GM23338 (cell line): ENCODE measurements at regions not wholly inside any gene's neighbourhood (a gene's known extent, or its start where the extent isn't known, plus 50 kb on each side); places are given as distances from the start of the nearest gene placed in this dataset.

Experiments used
- ATAC-seq: fragments of 200-7000 bp; cut with Tn5 transposase; 3 replicates; pipeline ENCODE4 v1.9.1; 2020
- DNase-seq: peaks from one replicate; pipeline ENCODE4 v3.0.0-alpha.2; 2015; ENCODE audit warnings: low spot score
- H2AFZ ChIP-seq: fragments of 200-600 bp; sonication (generic); 2 replicates; pipeline ENCODE4 v1.8.0; 2016; ENCODE audit warnings: antibody characterized with exemption, mild to moderate bottlenecking, moderate library complexity
- H3F3A ChIP-seq: fragments of 200-600 bp; sonication (generic); replicated peaks from 2 replicates; pipeline ENCODE4 v1.8.0; 2017; ENCODE audit warnings: antibody characterized with exemption, mixed run types, low read depth
- H3K27ac ChIP-seq: fragments of 200-600 bp; sonication (generic); 2 replicates; pipeline ENCODE4 v1.6.1; 2016; ENCODE audit warnings: low read depth
- H3K27me3 ChIP-seq: fragments of 200-600 bp; sonication (generic); 2 replicates; pipeline ENCODE4 v1.8.0; 2016; ENCODE audit warnings: mild to moderate bottlenecking, mixed run types, moderate library complexity; ENCODE audit not compliant: insufficient read depth
- H3K36me3 ChIP-seq: fragments of 200-600 bp; sonication (generic); 2 replicates; pipeline ENCODE4 v1.8.0; 2016; ENCODE audit warnings: mild to moderate bottlenecking; ENCODE audit not compliant: insufficient read depth
- H3K4me1 ChIP-seq: fragments of 200-600 bp; sonication (generic); 2 replicates; pipeline ENCODE4 v1.8.0; 2016; ENCODE audit warnings: mild to moderate bottlenecking, moderate library complexity; ENCODE audit not compliant: insufficient read depth
- H3K4me2 ChIP-seq: fragments of 200-600 bp; sonication (generic); 2 replicates; pipeline ENCODE4 v1.7.1; 2017; ENCODE audit warnings: mixed run types
- H3K4me3 ChIP-seq: fragments of 200-600 bp; sonication (generic); 2 replicates; pipeline ENCODE4 v1.6.1; 2016; ENCODE audit warnings: mixed run types
- H3K79me2 ChIP-seq: fragments of 200-600 bp; sonication (generic); replicated peaks from 2 replicates; pipeline ENCODE4 v1.8.0; 2017; ENCODE audit warnings: mild to moderate bottlenecking; ENCODE audit not compliant: insufficient read depth
- H3K9me2 ChIP-seq: fragments of 200-600 bp; sonication (generic); 2 replicates; pipeline ENCODE4 v1.8.0; 2017; ENCODE audit not compliant: insufficient read depth
- H4K20me1 ChIP-seq: fragments of 200-600 bp; sonication (generic); replicated peaks from 2 replicates; pipeline ENCODE4 v1.8.0; 2017; ENCODE audit warnings: mild to moderate bottlenecking; ENCODE audit not compliant: insufficient read depth
- H3K27ac Mint-ChIP-seq: 2 replicates; pipeline ENCODE4 v1.8.0; 2020; ENCODE audit warnings: inconsistent platforms, mild to moderate bottlenecking, moderate library complexity, mixed read lengths
- H3K27me3 Mint-ChIP-seq: 3 replicates; pipeline ENCODE4 v1.8.0; 2022; ENCODE audit warnings: low read depth, mild to moderate bottlenecking, moderate library complexity, mixed read lengths, inconsistent platforms; ENCODE audit not compliant: insufficient read depth, poor library complexity
- H3K36me3 Mint-ChIP-seq: 3 replicates; pipeline ENCODE4 v1.8.0; 2021; ENCODE audit warnings: low read depth, mild to moderate bottlenecking, inconsistent platforms, moderate library complexity, mixed read lengths
- H3K4me1 Mint-ChIP-seq: 3 replicates; pipeline ENCODE4 v1.8.0; 2020; ENCODE audit warnings: mild to moderate bottlenecking, inconsistent platforms, mixed read lengths
- H3K4me3 Mint-ChIP-seq: 3 replicates; pipeline ENCODE4 v1.8.0; 2021; ENCODE audit warnings: moderate library complexity, mild to moderate bottlenecking, inconsistent platforms, mixed read lengths
- H3K9me3 Mint-ChIP-seq: 3 replicates; pipeline ENCODE4 v1.8.0; 2020; ENCODE audit warnings: moderate library complexity, mild to moderate bottlenecking, inconsistent platforms, mixed read lengths
- CREB1 ChIP-seq: fragments of 250-450 bp; sonication (Bioruptor Pico); IDR thresholded peaks from 2 replicates; pipeline ENCODE4 v1.5.0; 2020; ENCODE audit warnings: low read depth, mild to moderate bottlenecking, moderate library complexity
- JUNB ChIP-seq: IDR thresholded peaks from one replicate; pipeline ENCODE4 v1.6.1; 2016; ENCODE audit warnings: antibody characterized with exemption; ENCODE audit not compliant: unreplicated experiment
- NANOG ChIP-seq: IDR thresholded peaks from 2 replicates; pipeline ENCODE4 v1.6.1; 2016; ENCODE audit warnings: antibody characterized with exemption, borderline replicate concordance
- POLR2AphosphoS5 ChIP-seq: IDR thresholded peaks from 2 replicates; pipeline ENCODE4 v1.6.1; 2016; ENCODE audit warnings: antibody characterized with exemption, low read depth
- REST ChIP-seq: IDR thresholded peaks from one replicate; pipeline ENCODE4 v1.6.1; 2018; ENCODE audit warnings: antibody characterized with exemption; ENCODE audit not compliant: unreplicated experiment
- STAT1 ChIP-seq: IDR thresholded peaks from one replicate; pipeline ENCODE4 v1.6.1; 2016; ENCODE audit warnings: antibody characterized with exemption; ENCODE audit not compliant: unreplicated experiment
- ZNF462 ChIP-seq: fragments of 250-450 bp; sonication (Bioruptor Pico); IDR thresholded peaks from 2 replicates; pipeline ENCODE4 v1.5.0; 2020; ENCODE audit warnings: mild to moderate bottlenecking, moderate library complexity
- TF ChIP-seq, protein P1 (sequence below): IDR thresholded peaks from 2 replicates; pipeline ENCODE4 v1.6.1; 2016; ENCODE audit warnings: antibody characterized with exemption

- no peak for ATAC-seq
- Mint-ChIP-seq H3K36me3 (peaks cover 21% of the 10 kb centered on the region), H3K27ac (no peak overlapping the region), H3K4me3 (no peak overlapping the region), H3K4me1 (no peaks in the 10 kb centered on the region), H3K27me3 (peaks cover 1% of the 10 kb centered on the region), H3K9me3 (peaks cover 97% of the 10 kb centered on the region)
- Histone ChIP-seq H3K79me2 (no peaks in the 10 kb centered on the region), H3F3A (no peaks in the 10 kb centered on the region), H3K9me2 (no peaks in the 10 kb centered on the region), H4K20me1 (no peaks in the 10 kb centered on the region), H3K4me1 (no peaks in the 10 kb centered on the region), H2AFZ (no peak overlapping the region), H3K27ac (no peak overlapping the region), H3K27me3 (no peaks in the 10 kb centered on the region), H3K36me3 (no peaks in the 10 kb centered on the region), H3K4me3 (no peak overlapping the region), H3K4me2 (no peak overlapping the region)
- no peak for DNase-seq
- TF ChIP-seq NANOG (no peak), REST (no peak), JUNB (no peak), CREB1 (CRISPR knock-in tag) (no peak)
- TF ChIP-seq, protein P1, sequence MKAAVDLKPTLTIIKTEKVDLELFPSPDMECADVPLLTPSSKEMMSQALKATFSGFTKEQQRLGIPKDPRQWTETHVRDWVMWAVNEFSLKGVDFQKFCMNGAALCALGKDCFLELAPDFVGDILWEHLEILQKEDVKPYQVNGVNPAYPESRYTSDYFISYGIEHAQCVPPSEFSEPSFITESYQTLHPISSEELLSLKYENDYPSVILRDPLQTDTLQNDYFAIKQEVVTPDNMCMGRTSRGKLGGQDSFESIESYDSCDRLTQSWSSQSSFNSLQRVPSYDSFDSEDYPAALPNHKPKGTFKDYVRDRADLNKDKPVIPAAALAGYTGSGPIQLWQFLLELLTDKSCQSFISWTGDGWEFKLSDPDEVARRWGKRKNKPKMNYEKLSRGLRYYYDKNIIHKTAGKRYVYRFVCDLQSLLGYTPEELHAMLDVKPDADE, result no peak
Measured at GRCh38 chr16:35631261-35631945, 2172.0 kb downstream of the TP53TG3F start.

DNA sequence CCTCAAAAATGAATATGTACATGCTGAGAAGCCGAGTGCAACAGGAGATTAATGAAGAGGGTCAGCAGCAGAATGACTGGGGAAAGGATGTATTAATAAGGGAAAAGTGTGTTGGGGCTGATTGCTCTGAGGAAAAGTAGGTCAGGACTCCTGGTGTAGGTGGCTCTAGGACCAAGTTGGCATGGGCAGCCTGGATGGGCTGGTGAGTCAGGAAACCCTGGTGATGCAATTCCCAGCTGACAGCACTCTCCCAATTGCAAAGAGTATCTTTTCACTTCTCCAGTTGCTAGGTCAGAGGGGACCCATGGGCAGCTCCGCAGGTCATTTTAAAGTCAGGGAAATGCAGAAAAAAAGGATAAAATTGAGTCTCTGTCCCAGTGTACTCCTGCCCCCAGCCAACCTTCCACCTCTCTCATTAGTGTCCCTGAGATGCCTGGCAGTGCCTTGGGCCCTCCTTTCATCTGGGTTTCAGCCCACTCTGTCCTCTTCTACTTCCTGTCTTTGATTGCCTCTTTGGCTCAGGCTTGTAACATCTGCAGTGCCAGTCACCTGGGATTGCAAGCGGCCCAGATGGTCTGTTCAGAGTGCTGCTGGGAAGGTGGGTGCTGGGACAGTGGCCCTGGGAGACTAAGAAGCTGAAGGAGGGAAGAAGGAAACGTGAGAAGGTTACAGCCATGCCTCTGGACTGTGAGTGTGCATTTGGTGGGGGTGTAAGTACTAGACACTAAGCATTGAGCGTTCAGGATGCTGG lies 2177.2 kb downstream of the TP53TG3F start:
- H3K27ac Mint-ChIP-seq, result no peak overlapping the region
- no peaks in the 10 kb centered on the region for H4K20me1 ChIP-seq
- DNase-seq, result no peak
- H2AFZ ChIP-seq, result no peak overlapping the region
- H3K4me3 Mint-ChIP-seq, result no peak overlapping the region
- ATAC-seq, result no peak
- no peak overlapping the region for H3K4me3 ChIP-seq
- peaks cover 100% of the 10 kb centered on the region for H3K9me3 Mint-ChIP-seq
- no peaks in the 10 kb centered on the region for H3K27me3 ChIP-seq
- no peaks in the 10 kb centered on the region for H3K9me2 ChIP-seq
- H3K36me3 Mint-ChIP-seq, result peaks cover 37% of the 10 kb centered on the region
- no peak overlapping the region for H3K27ac ChIP-seq
- no peaks in the 10 kb centered on the region for H3K79me2 ChIP-seq
- H3K27me3 Mint-ChIP-seq, result peaks cover 5% of the 10 kb centered on the region
- H3F3A ChIP-seq, result no peaks in the 10 kb centered on the region
- no peaks in the 10 kb centered on the region for H3K36me3 ChIP-seq
- no peaks in the 10 kb centered on the region for H3K4me1 ChIP-seq
- no peaks in the 10 kb centered on the region for H3K4me1 Mint-ChIP-seq
- no peak overlapping the region for H3K4me2 ChIP-seq
- TF ChIP-seq POLR2AphosphoS5, result no peak
- no peak for TF ChIP-seq NANOG
- TF ChIP-seq ZNF462 (CRISPR knock-in tag), result no peak
- TF ChIP-seq STAT1, result no peak
- TF ChIP-seq, protein P1, result no peak
- no peak for TF ChIP-seq JUNB
